Hepatocyte (in vitro differentiated cells): ENCODE measurements at regions not wholly inside any gene's neighbourhood (a gene's known extent, or its start where the extent isn't known, plus 50 kb on each side); places are given as distances from the start of the nearest gene placed in this dataset.
"Not testable (repeated sequence)": the region's sequence is repeated elsewhere in the genome, so short reads cannot be mapped to it uniquely, and the experiment has no call there.

Source experiments
- DNase-seq: peaks from one replicate; pipeline ENCODE4 v3.0.0-alpha.2; 2016; ENCODE audit warnings: low spot score
- H2AFZ ChIP-seq: fragments of 200-600 bp; sonication (generic); 2 replicates; pipeline ENCODE4 v1.6.0; 2016; ENCODE audit warnings: antibody characterized with exemption, mild to moderate bottlenecking
- H3K27ac ChIP-seq: fragments of 200-600 bp; sonication (generic); 2 replicates; pipeline ENCODE4 v1.5.1; 2016; ENCODE audit warnings: mild to moderate bottlenecking
- H3K27me3 ChIP-seq: fragments of 200-600 bp; sonication (generic); 2 replicates; pipeline ENCODE4 v1.6.1; 2016
- H3K36me3 ChIP-seq: fragments of 200-600 bp; sonication (generic); replicated peaks from 2 replicates; pipeline ENCODE4 v1.5.1; 2016; ENCODE audit warnings: low read depth; ENCODE audit not compliant: insufficient read depth
- H3K4me1 ChIP-seq: fragments of 200-600 bp; sonication (generic); 2 replicates; pipeline ENCODE4 v1.5.1; 2016; ENCODE audit warnings: mild to moderate bottlenecking, moderate library complexity; ENCODE audit not compliant: insufficient read depth
- H3K4me2 ChIP-seq: fragments of 200-600 bp; sonication (generic); 2 replicates; pipeline ENCODE4 v1.6.0; 2016
- H3K4me3 ChIP-seq: fragments of 200-600 bp; sonication (generic); 2 replicates; pipeline ENCODE4 v1.5.1; 2016; ENCODE audit warnings: mild to moderate bottlenecking
- H3K79me2 ChIP-seq: fragments of 200-600 bp; sonication (generic); 2 replicates; pipeline ENCODE4 v1.6.0; 2017; ENCODE audit warnings: mild to moderate bottlenecking
- H3K9me2 ChIP-seq: fragments of 200-600 bp; sonication (generic); replicated peaks from 2 replicates; pipeline ENCODE4 v1.6.0; 2017; ENCODE audit warnings: mild to moderate bottlenecking; ENCODE audit not compliant: insufficient read depth
- H3K9me3 ChIP-seq: fragments of 200-600 bp; sonication (generic); 2 replicates; pipeline ENCODE4 v1.5.1; 2016; ENCODE audit warnings: low read depth, mild to moderate bottlenecking
- H4K20me1 ChIP-seq: fragments of 200-600 bp; sonication (generic); 2 replicates; pipeline ENCODE4 v1.6.0; 2016; ENCODE audit warnings: mild to moderate bottlenecking; ENCODE audit not compliant: insufficient read depth, poor library complexity, severe bottlenecking
- EZH2 ChIP-seq: fragments of 200-600 bp; sonication (generic); IDR thresholded peaks from 2 replicates; pipeline ENCODE4 v1.6.1; 2016; ENCODE audit warnings: antibody characterized with exemption, mild to moderate bottlenecking, borderline replicate concordance
- EZH2phosphoT487 ChIP-seq: fragments of 200-600 bp; sonication (generic); IDR thresholded peaks from one replicate; pipeline ENCODE4 v1.6.1; 2018; ENCODE audit warnings: antibody characterized with exemption, mild to moderate bottlenecking, low read depth, moderate library complexity; ENCODE audit not compliant: unreplicated experiment, severe bottlenecking
- WGBS: methylation state at CpG from one replicate; pipeline ENCODE4 v1.1.6; 2016; ENCODE audit warnings: low lambda C conversion rate; ENCODE audit errors: missing lambda C conversion rate; 5-methylcytosine and 5-hydroxymethylcytosine counted together
- TF ChIP-seq, protein P1 (sequence below): fragments of 200-600 bp; sonication (generic); IDR thresholded peaks from 2 replicates; pipeline ENCODE4 v1.5.1; 2016; ENCODE audit warnings: antibody characterized with exemption, mild to moderate bottlenecking; ENCODE audit not compliant: poor library complexity

DNA sequence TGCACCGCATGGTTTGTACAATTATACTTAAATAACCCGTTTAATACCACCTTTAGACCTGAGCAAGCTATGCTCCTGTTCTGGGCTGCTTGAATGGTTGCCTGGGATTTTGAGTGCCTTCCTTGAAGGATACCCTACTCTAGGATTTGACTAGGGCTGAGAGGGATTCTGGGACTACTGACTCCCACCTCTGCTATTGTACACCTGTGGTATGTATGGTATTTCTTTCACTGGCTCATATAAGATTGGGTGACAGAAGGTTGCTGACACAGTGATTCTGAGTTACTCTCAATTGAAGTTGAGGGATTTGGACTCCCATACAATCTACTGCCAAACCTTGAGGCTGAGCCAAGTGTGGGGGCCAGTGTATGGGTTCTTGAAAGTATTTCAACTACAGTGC lies 494.4 kb upstream of the SEMA3D start:
- Histone ChIP-seq H3K4me3 (no peak overlapping the region), H3K9me2 (no peaks in the 10 kb centered on the region), H4K20me1 (no peaks in the 10 kb centered on the region), H3K79me2 (no peaks in the 10 kb centered on the region), H3K4me2 (no peak overlapping the region), H3K4me1 (no peaks in the 10 kb centered on the region), H2AFZ (no peak overlapping the region), H3K36me3 (no peaks in the 10 kb centered on the region), H3K27ac (no peak overlapping the region), H3K27me3 (no peaks in the 10 kb centered on the region), H3K9me3 (no peaks in the 10 kb centered on the region)
- DNase-seq = no peak
- TF ChIP-seq, protein P1, sequence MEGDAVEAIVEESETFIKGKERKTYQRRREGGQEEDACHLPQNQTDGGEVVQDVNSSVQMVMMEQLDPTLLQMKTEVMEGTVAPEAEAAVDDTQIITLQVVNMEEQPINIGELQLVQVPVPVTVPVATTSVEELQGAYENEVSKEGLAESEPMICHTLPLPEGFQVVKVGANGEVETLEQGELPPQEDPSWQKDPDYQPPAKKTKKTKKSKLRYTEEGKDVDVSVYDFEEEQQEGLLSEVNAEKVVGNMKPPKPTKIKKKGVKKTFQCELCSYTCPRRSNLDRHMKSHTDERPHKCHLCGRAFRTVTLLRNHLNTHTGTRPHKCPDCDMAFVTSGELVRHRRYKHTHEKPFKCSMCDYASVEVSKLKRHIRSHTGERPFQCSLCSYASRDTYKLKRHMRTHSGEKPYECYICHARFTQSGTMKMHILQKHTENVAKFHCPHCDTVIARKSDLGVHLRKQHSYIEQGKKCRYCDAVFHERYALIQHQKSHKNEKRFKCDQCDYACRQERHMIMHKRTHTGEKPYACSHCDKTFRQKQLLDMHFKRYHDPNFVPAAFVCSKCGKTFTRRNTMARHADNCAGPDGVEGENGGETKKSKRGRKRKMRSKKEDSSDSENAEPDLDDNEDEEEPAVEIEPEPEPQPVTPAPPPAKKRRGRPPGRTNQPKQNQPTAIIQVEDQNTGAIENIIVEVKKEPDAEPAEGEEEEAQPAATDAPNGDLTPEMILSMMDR = no peak
- no peak for TF ChIP-seq EZH2phosphoT487
- no peak for TF ChIP-seq EZH2
- WGBS = 98% methylated on average over 2 of the region's 2 CpGs

DNA sequence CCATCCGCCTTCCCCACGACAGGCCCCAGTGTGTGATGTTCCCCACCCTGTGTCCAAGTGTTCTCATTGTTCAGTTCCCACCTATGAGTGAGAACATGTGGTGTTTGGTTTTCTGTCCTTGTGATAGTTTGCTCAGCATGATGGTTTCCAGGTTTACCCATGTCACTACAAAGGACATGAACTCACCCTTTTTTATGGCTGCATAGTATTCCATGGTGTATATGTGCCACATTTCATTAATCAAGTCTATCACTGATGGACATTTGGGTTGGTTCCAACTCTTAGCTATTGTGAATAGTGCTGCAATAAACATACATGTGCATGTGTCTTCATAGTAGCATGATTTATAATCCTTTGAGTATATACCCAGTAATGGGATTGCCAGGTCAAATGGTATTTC lies 488.2 kb upstream of the SEMA3D start:
- not testable (repeated sequence) for H3K4me2 ChIP-seq, H3K4me3 ChIP-seq, H4K20me1 ChIP-seq, H3K36me3 ChIP-seq, H3K79me2 ChIP-seq, H3K9me2 ChIP-seq, DNase-seq, H3K27ac ChIP-seq, H3K27me3 ChIP-seq, H3K4me1 ChIP-seq, H3K9me3 ChIP-seq, H2AFZ ChIP-seq
- 96% methylated on average over 2 of the region's 2 CpGs for WGBS

DNA sequence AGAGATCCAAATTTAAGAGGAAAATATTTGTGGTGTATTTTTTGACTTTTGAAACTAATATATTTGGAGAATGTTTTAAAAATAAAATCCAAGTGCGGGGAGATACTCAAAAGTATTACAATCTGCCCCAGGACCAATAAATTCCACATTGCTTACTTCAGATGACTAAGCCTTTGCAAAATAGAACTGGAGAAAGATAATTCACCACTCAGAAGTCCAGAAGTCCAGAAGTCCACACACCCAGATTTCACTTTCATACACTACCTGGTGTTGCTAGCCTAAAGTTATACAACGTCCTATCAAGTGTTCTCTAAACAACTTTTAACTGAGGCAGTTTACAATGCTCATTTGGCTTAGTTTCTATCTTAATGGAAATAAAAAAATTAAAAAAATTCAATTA lies 487.0 kb upstream of the SEMA3D start:
- TF ChIP-seq, protein P1 = no peak
- TF ChIP-seq EZH2 (no peak), EZH2phosphoT487 (no peak)
- no peaks in the 10 kb centered on the region for H3K4me1 ChIP-seq
- H3K27ac ChIP-seq = no peak overlapping the region
- H3K36me3 ChIP-seq = no peaks in the 10 kb centered on the region
- peak; percentile 40 for DNase-seq
- 51% methylated on average over 2 of the region's 2 CpGs for WGBS
- no peaks in the 10 kb centered on the region for H3K27me3 ChIP-seq
- H3K79me2 ChIP-seq = no peaks in the 10 kb centered on the region
- no peaks in the 10 kb centered on the region for H4K20me1 ChIP-seq
- no peaks in the 10 kb centered on the region for H3K9me2 ChIP-seq
- H2AFZ ChIP-seq = no peak overlapping the region
- no peaks in the 10 kb centered on the region for H3K9me3 ChIP-seq
- H3K4me3 ChIP-seq = no peak overlapping the region
- no peak overlapping the region for H3K4me2 ChIP-seq

DNA sequence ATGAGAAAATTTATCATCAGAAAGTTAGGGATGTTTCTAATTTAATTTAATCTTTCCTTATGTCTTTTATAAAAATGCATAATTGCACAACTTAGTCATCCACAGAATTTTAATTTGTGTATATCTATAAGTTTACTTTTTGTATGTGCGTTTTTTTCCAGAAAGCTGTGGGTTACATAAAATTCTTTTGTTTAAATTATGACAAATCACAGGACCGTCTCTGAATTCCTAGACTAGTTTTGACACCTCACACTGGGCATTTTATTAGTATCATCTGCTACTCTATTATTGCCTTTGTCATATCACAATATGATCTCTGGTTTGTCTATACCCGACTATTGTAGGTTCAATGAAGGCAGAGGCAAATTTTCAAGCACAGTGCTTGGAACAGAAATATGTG lies 482.4 kb upstream of the SEMA3D start:
- H3K4me2 ChIP-seq = no peak overlapping the region
- H3K27me3 ChIP-seq = no peaks in the 10 kb centered on the region
- no peaks in the 10 kb centered on the region for H3K36me3 ChIP-seq
- no peaks in the 10 kb centered on the region for H3K9me2 ChIP-seq
- DNase-seq = no peak
- no peaks in the 10 kb centered on the region for H3K79me2 ChIP-seq
- H3K9me3 ChIP-seq = no peaks in the 10 kb centered on the region
- H4K20me1 ChIP-seq = no peaks in the 10 kb centered on the region
- WGBS = 62% methylated on average over 3 of the region's 3 CpGs
- TF ChIP-seq EZH2phosphoT487 (no peak), EZH2 (no peak)
- TF ChIP-seq, protein P1 = no peak
- H2AFZ ChIP-seq = no peak overlapping the region
- no peaks in the 10 kb centered on the region for H3K4me1 ChIP-seq
- H3K4me3 ChIP-seq = no peak overlapping the region
- no peak overlapping the region for H3K27ac ChIP-seq
